Omental fat pad (tissue), 3 donors: ENCODE measurements at regions not wholly inside any gene's neighbourhood (a gene's known extent, or its start where the extent isn't known, plus 50 kb on each side); places are given as distances from the start of the nearest gene placed in this dataset.

Experiments used
- ATAC-seq: fragments of 150-250 bp; one replicate; pipeline ENCODE4 v1.9.1; 2016; ENCODE audit warnings: mild to moderate bottlenecking, moderate library complexity; ENCODE audit not compliant: low FRiP score
- DNase-seq: peaks from one replicate; pipeline ENCODE4 v3.0.0-alpha.2; 2019; ENCODE audit warnings: low spot score
- CTCF ChIP-seq, 3 donors: fragments of 450-650 bp; IDR thresholded peaks; one replicate each; pipeline ENCODE4 v1.5.1; 2016 to 2017; ENCODE audit warnings: antibody characterized with exemption in 3 of 3, mild to moderate bottlenecking in 3 of 3, moderate library complexity in 2 of 3

- no peak for ATAC-seq
- DNase-seq, result no peak
- no peak for TF ChIP-seq CTCF (IDR thresholded peaks at IDR 0.05)
These were observed 53.6 kb downstream of the ARL6IP4 start for GRCh38 chr12:123034022-123034541.

GRCh38 chr12:123033392-123034021 lies 53.0 kb downstream of the ARL6IP4 start:
- no peak for DNase-seq
- no peak for TF ChIP-seq CTCF (IDR thresholded peaks at IDR 0.05)
- ATAC-seq, result no peak

- no peak for TF ChIP-seq CTCF (IDR thresholded peaks at IDR 0.05)
- ATAC-seq (no peak), DNase-seq (no peak)
These were observed 52.4 kb downstream of the ARL6IP4 start for GRCh38 chr12:123032736-123033391.
